SK-N-SH treated with all-trans-retinoic acid at 6 μM for 48 hours (cell line): ENCODE measurements at regions not wholly inside any gene's neighbourhood (a gene's known extent, or its start where the extent isn't known, plus 50 kb on each side); places are given as distances from the start of the nearest gene placed in this dataset.

Source experiments
- ATAC-seq: fragments of 200-7000 bp; cut with Tn5 transposase; 3 replicates; pipeline ENCODE4 v1.9.1; 2020; ENCODE audit warnings: mild to moderate bottlenecking, moderate library complexity
- ARNTL ChIP-seq: fragments of 450-650 bp; formaldehyde crosslinking; IDR thresholded peaks from 2 replicates; pipeline ENCODE4 v1.5.0; 2020; ENCODE audit warnings: low read depth, mild to moderate bottlenecking, moderate library complexity, borderline replicate concordance
- BACH2 ChIP-seq: fragments of 250-450 bp; sonication (Bioruptor Pico); IDR thresholded peaks from 2 replicates; pipeline ENCODE4 v1.9.0; 2021; ENCODE audit warnings: mild to moderate bottlenecking, borderline replicate concordance
- CSDC2 ChIP-seq: fragments of 250-450 bp; sonication (Bioruptor Pico); IDR thresholded peaks from 2 replicates; pipeline ENCODE4 v1.5.0; 2020; ENCODE audit warnings: mild to moderate bottlenecking, moderate library complexity
- ESRRG ChIP-seq: fragments of 250-450 bp; sonication (Bioruptor Pico); IDR thresholded peaks from 2 replicates; pipeline ENCODE4 v1.6.1; 2021; ENCODE audit warnings: mild to moderate bottlenecking
- GLIS3 ChIP-seq: fragments of 250-450 bp; sonication (Bioruptor Pico); IDR thresholded peaks from 2 replicates; pipeline ENCODE4 v1.5.0; 2020; ENCODE audit warnings: mild to moderate bottlenecking, moderate library complexity
- ISL1 ChIP-seq: fragments of 250-450 bp; sonication (Bioruptor Pico); IDR thresholded peaks from 2 replicates; pipeline ENCODE4 v2.1.2; 2022; ENCODE audit warnings: mild to moderate bottlenecking, moderate library complexity
- OSR1 ChIP-seq: fragments of 250-450 bp; sonication (Bioruptor Pico); IDR thresholded peaks from 2 replicates; pipeline ENCODE4 v1.8.0; 2022; ENCODE audit warnings: moderate library complexity, mild to moderate bottlenecking, inconsistent platforms
- POU6F1 ChIP-seq: fragments of 250-450 bp; sonication (Bioruptor Pico); IDR thresholded peaks from 2 replicates; pipeline ENCODE4 v1.8.0; 2021; ENCODE audit warnings: low read depth, mild to moderate bottlenecking, moderate library complexity, borderline replicate concordance
- PPARA ChIP-seq: fragments of 250-450 bp; sonication (Bioruptor Pico); IDR thresholded peaks from 2 replicates; pipeline ENCODE4 v1.5.0; 2020; ENCODE audit warnings: mild to moderate bottlenecking, borderline replicate concordance
- RARB ChIP-seq: fragments of 250-450 bp; sonication (Bioruptor Pico); IDR thresholded peaks from 2 replicates; pipeline ENCODE4 v1.8.0; 2021; ENCODE audit warnings: mild to moderate bottlenecking, moderate library complexity
- SNAI2 ChIP-seq: fragments of 250-450 bp; sonication (Bioruptor Pico); IDR thresholded peaks from 2 replicates; pipeline ENCODE4 v1.5.0; 2020; ENCODE audit warnings: mild to moderate bottlenecking, moderate library complexity
- TOX ChIP-seq: fragments of 250-450 bp; sonication (Bioruptor Pico); IDR thresholded peaks from 2 replicates; pipeline ENCODE4 v1.8.0; 2021; ENCODE audit warnings: mild to moderate bottlenecking, moderate library complexity, borderline replicate concordance
- TSHZ2 ChIP-seq: fragments of 250-450 bp; sonication (Bioruptor Pico); IDR thresholded peaks from 2 replicates; pipeline ENCODE4 v1.5.0; 2020; ENCODE audit warnings: mild to moderate bottlenecking, moderate library complexity
- ZC3H10 ChIP-seq: fragments of 250-450 bp; sonication (Bioruptor Pico); IDR thresholded peaks from 2 replicates; pipeline ENCODE4 v1.5.1; 2021; ENCODE audit warnings: mild to moderate bottlenecking, moderate library complexity
- ZFP3 ChIP-seq: fragments of 250-450 bp; sonication (Bioruptor Pico); IDR thresholded peaks from 2 replicates; pipeline ENCODE4 v1.5.0; 2020; ENCODE audit warnings: mild to moderate bottlenecking, moderate library complexity
- ZFP30 ChIP-seq: fragments of 450-650 bp; formaldehyde crosslinking; IDR thresholded peaks from 2 replicates; pipeline ENCODE4 v1.5.0; 2022; ENCODE audit warnings: mild to moderate bottlenecking, moderate library complexity
- ZNF565 ChIP-seq: fragments of 450-650 bp; formaldehyde crosslinking; conservative IDR thresholded peaks from 2 replicates; pipeline ENCODE4 v1.5.0; 2020; ENCODE audit warnings: low read depth, mild to moderate bottlenecking, moderate library complexity
- ZNF70 ChIP-seq: fragments of 450-650 bp; formaldehyde crosslinking; IDR thresholded peaks from 2 replicates; pipeline ENCODE4 v1.5.0; 2020; ENCODE audit warnings: mild to moderate bottlenecking, moderate library complexity
- ZNF8 ChIP-seq: fragments of 450-650 bp; formaldehyde crosslinking; IDR thresholded peaks from 2 replicates; pipeline ENCODE4 v1.5.0; 2020; ENCODE audit warnings: mild to moderate bottlenecking, moderate library complexity
- TF ChIP-seq, protein P1 (sequence below): fragments of 250-450 bp; sonication (Bioruptor Pico); IDR thresholded peaks from 2 replicates; pipeline ENCODE4 v1.5.1; 2020; ENCODE audit warnings: low read depth, mild to moderate bottlenecking, moderate library complexity
- TF ChIP-seq, protein P2 (sequence below): fragments of 250-450 bp; sonication (Bioruptor Pico); IDR thresholded peaks from 2 replicates; pipeline ENCODE4 v1.8.0; 2020; ENCODE audit warnings: mild to moderate bottlenecking, moderate library complexity, borderline replicate concordance

- TF ChIP-seq ZNF565, result no peak
- no peak for TF ChIP-seq POU6F1 (CRISPR knock-in tag)
- no peak for TF ChIP-seq TOX (CRISPR knock-in tag)
- TF ChIP-seq BACH2 (CRISPR knock-in tag), result no peak
- TF ChIP-seq PPARA (CRISPR knock-in tag), result no peak
- no peak for TF ChIP-seq ZFP3 (CRISPR knock-in tag)
- no peak for TF ChIP-seq ARNTL (CRISPR knock-in tag)
- TF ChIP-seq, protein P1, sequence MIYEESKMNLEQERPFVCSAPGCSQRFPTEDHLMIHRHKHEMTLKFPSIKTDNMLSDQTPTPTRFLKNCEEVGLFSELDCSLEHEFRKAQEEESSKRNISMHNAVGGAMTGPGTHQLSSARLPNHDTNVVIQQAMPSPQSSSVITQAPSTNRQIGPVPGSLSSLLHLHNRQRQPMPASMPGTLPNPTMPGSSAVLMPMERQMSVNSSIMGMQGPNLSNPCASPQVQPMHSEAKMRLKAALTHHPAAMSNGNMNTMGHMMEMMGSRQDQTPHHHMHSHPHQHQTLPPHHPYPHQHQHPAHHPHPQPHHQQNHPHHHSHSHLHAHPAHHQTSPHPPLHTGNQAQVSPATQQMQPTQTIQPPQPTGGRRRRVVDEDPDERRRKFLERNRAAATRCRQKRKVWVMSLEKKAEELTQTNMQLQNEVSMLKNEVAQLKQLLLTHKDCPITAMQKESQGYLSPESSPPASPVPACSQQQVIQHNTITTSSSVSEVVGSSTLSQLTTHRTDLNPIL (CRISPR knock-in tag), result no peak
- no peak for TF ChIP-seq CSDC2
- TF ChIP-seq RARB (CRISPR knock-in tag), result no peak
- no peak for TF ChIP-seq ZNF70 (CRISPR knock-in tag)
- TF ChIP-seq, protein P2, sequence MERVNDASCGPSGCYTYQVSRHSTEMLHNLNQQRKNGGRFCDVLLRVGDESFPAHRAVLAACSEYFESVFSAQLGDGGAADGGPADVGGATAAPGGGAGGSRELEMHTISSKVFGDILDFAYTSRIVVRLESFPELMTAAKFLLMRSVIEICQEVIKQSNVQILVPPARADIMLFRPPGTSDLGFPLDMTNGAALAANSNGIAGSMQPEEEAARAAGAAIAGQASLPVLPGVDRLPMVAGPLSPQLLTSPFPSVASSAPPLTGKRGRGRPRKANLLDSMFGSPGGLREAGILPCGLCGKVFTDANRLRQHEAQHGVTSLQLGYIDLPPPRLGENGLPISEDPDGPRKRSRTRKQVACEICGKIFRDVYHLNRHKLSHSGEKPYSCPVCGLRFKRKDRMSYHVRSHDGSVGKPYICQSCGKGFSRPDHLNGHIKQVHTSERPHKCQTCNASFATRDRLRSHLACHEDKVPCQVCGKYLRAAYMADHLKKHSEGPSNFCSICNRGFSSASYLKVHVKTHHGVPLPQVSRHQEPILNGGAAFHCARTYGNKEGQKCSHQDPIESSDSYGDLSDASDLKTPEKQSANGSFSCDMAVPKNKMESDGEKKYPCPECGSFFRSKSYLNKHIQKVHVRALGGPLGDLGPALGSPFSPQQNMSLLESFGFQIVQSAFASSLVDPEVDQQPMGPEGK (CRISPR knock-in tag), result no peak
- TF ChIP-seq TSHZ2 (CRISPR knock-in tag), result no peak
- TF ChIP-seq OSR1, result no peak
- TF ChIP-seq SNAI2 (CRISPR knock-in tag), result no peak
- TF ChIP-seq ESRRG (CRISPR knock-in tag), result no peak
- TF ChIP-seq ZC3H10 (CRISPR knock-in tag), result no peak
- no peak for TF ChIP-seq ZNF8 (CRISPR knock-in tag)
- no peak for TF ChIP-seq ZFP30
- ATAC-seq, result no peak
Observed at GRCh38 chr2:182496596-182496995, 69.8 kb upstream of the PDE1A start.

DNA sequence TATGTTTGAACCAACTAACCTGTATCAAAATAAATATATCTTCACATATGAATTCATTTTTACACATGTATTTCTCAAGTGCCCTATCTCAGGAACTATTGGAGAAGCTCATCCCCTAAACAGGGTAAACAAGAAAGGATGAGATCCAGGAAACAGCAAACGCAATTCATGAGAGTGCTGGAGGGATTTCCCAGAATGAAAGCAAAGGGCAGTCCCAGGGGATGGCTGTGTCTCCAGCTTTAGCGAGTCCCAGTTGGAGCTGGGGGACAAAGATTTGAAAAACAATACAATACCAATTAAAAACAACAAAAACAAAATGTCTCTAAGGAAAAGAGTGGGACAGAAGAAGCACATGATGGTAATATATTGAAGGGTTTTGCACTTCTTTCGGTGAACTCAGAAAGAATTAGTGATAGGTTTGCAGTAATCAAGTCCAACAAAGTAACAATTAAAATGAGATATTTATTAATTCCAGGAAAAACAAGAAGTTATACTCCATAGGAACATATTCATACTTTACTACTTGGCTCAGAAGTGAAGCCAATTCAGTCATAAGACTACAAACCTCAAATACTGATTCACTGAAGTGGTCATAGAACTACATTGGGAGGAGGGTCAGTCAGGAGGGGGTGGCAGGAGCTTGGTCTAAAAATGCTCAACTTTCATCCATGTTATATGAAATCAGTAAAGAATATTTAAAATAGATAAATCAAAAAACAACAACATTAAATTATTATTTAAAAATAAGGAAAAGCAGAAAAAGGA lies 73.1 kb upstream of the PDE1A start:
- ATAC-seq, result no peak
- TF ChIP-seq BACH2 (CRISPR knock-in tag), result no peak
- TF ChIP-seq ESRRG (CRISPR knock-in tag), result no peak
- TF ChIP-seq, protein P2 (CRISPR knock-in tag), result no peak
- TF ChIP-seq GLIS3 (CRISPR knock-in tag), result no peak
- TF ChIP-seq TSHZ2 (CRISPR knock-in tag), result no peak
- no peak for TF ChIP-seq ISL1
